Gastroesophageal sphincter (tissue), 4 donors: ENCODE measurements at regions not wholly inside any gene's neighbourhood (a gene's known extent, or its start where the extent isn't known, plus 50 kb on each side); places are given as distances from the start of the nearest gene placed in this dataset.
"Not testable (repeated sequence)": the region's sequence is repeated elsewhere in the genome, so short reads cannot be mapped to it uniquely, and the experiment has no call there.

Experiments
- ATAC-seq: fragments of 150-250 bp; one replicate; pipeline ENCODE4 v1.9.1; 2016; ENCODE audit warnings: mild to moderate bottlenecking, moderate library complexity
- H3K27ac ChIP-seq, 4 donors: fragments of 200-600 bp; sonication (generic) in 3 of 4; 1 replicate in 3 of 4; 2 replicates in 1 of 4; pipeline ENCODE4 v1.5.1; 2016 to 2019
- H3K27me3 ChIP-seq: fragments of 200-600 bp; sonication (generic); one replicate; pipeline ENCODE4 v1.5.1; 2019
- H3K36me3 ChIP-seq, 2 donors: fragments of 200-600 bp; sonication (generic); one replicate each; pipeline ENCODE4 v1.5.1; 2019; ENCODE audit warnings: control low read depth in 1 of 2
- H3K4me1 ChIP-seq, 3 donors: fragments of 200-600 bp; sonication (generic); 1 replicate in 2 of 3; 2 replicates in 1 of 3; pipeline ENCODE4 v1.5.1; 2016 to 2019; ENCODE audit warnings: control low read depth in 2 of 3
- H3K4me3 ChIP-seq, 2 donors: fragments of 200-600 bp; sonication (generic); one replicate each; pipeline ENCODE4 v1.5.1; 2019; ENCODE audit warnings: mild to moderate bottlenecking in 1 of 2, moderate library complexity in 1 of 2
- H3K9me3 ChIP-seq, 3 donors: fragments of 200-600 bp; sonication (generic); one replicate each; pipeline ENCODE4 v1.5.1; 2017 to 2019; ENCODE audit warnings: control low read depth in 2 of 3
- WGBS, 2 donors: methylation state at CpG; one replicate each; pipeline ENCODE4 v1.1.5; 2018; ENCODE audit warnings: low coverage in 1 of 2; 5-methylcytosine and 5-hydroxymethylcytosine counted together
- small RNA-seq, 4 donors: library from RNA; depleted of rRNA; stranded (forward); fragments of <200 nt; gene quantifications; one replicate each; pipeline ENCODE3, GENCODE V24; 2016

GRCh38 chr7:153993402-153993801, 58.8 kb upstream of the DPP6 start:
- not testable (repeated sequence) for H3K36me3 ChIP-seq, H3K4me1 ChIP-seq, H3K4me3 ChIP-seq, ATAC-seq, H3K9me3 ChIP-seq, H3K27me3 ChIP-seq, H3K27ac ChIP-seq
- 73 to 100% methylated on average over 2 of the region's 2 CpGs for WGBS, 2 donors

- not testable (repeated sequence) for H3K27me3 ChIP-seq, H3K4me3 ChIP-seq, H3K9me3 ChIP-seq, H3K27ac ChIP-seq, H3K36me3 ChIP-seq, H3K4me1 ChIP-seq, ATAC-seq
- 83% methylated on average over 1 of the region's 4 CpGs; no CpG with 5 or more reads in 1 of the 2 donors for whole genome bisulfite sequencing, 2 donors
Observed at GRCh38 chr7:153998896-153999295, 53.3 kb upstream of the DPP6 start.

Small RNA genes lying in the stretch of these regions (small RNA-seq; reads per million reads assigned to genes)
- gene AC005588.1 (0 reads per million in 4 donors), gene AC079809.1 (0 reads per million in 4 donors)
